DMS 273 (cell line): ENCODE measurements at regions not wholly inside any gene's neighbourhood (a gene's known extent, or its start where the extent isn't known, plus 50 kb on each side); places are given as distances from the start of the nearest gene placed in this dataset.
"Not testable (repeated sequence)": the region's sequence is repeated elsewhere in the genome, so short reads cannot be mapped to it uniquely, and the experiment has no call there.

Experiments
- DNase-seq: peaks from one replicate; lab custom pipeline; 2025; ENCODE audit not compliant: unreplicated experiment; lab: John Stamatoyannopoulos, UW

GRCh38 chr12:9313479-9313878 lies 105.3 kb upstream of the PZP start:
- DNase-seq: not testable (repeated sequence)

- not testable (repeated sequence) for DNase-seq
These were observed 104.5 kb upstream of the PZP start for GRCh38 chr12:9312406-9313392.

GRCh38 chr12:9311454-9311853 lies 103.3 kb upstream of the PZP start:
- DNase-seq: not testable (repeated sequence)

DNA sequence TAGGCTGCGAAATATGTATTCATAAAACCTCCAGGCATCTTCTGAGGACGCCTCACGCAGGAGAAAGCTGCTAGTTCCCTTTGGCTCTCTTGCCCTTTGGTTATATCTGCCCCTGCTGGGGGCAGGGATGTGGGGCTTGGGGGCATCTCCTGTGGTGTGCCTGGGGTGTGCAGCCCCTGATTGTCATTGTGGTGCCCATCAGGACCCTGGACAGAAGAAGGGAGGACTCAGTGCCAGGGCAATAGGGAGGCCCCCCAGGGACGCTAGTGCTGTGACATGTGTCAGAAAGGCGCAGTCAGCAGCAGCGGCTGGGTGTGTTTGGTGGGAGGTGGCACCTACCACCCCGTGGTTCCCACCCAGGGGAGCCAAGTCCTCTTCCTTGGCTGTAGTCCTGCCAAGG lies 102.5 kb upstream of the PZP start:
- not testable (repeated sequence) for DNase-seq

- not testable (repeated sequence) for DNase-seq
These were observed 101.6 kb upstream of the PZP start for GRCh38 chr12:9309749-9310148.

DNA sequence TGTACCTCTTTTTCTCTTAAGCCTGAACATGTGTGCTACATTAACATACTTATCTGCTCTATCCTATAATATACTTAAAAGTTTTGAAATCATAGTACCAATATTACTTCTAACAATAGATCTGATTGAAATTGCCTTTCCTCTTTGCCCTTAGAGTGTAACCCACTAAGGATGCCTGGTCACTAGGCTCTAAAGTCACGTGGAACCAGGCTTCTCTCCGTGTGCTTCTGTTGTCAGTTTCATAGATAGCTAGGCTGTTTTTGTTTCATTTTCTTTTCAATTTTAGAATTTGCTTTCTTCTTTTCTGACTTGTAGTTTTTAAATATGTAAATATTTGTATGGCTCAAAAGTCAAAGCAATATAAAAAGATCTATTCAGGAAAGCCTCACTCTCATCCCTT lies 100.5 kb upstream of the PZP start:
- DNase-seq: not testable (repeated sequence)

DNA sequence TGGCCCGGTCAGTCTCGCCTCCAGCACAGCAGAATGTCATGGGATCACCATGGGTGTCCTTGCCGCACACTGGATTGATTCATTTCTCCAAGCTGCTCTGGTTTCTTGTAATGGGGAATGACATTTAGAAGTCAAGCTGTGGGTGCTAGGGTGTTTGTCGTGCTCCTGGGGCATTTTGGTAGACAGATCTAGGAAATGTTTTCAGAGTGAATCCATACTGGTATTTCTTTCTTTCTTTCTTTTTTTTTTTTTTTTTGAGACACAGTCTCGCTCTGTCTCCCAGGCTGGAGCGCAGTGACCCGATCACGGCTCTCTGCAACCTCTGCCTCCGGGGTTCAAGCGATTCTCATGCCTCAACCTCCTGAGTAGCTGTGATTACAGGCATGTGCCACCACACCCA lies 100.0 kb upstream of the PZP start:
- not testable (repeated sequence) for DNase-seq

- DNase-seq: not testable (repeated sequence)
These were observed 99.1 kb upstream of the PZP start for GRCh38 chr12:9307255-9307654.

DNA sequence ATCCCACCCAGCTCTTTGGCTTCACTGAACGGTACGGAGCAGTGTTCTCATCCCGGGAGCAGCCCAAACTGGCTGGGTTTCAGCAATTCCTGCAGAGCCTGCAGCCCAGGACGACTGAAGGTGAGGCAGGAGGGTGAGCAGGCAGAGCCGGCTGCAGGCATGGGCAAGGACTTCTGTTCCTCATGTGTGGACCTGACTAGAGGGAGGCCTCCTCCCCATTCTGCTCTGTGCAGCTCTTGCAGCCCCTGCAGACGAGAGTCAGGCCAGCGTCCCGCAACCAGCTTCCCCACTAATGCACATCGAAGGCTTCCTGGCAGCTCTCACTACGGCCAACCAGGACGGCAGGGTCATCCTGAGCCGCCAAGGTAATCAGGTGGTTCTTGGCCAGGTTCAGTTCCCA lies 97.8 kb upstream of the PZP start:
- DNase-seq: not testable (repeated sequence)

DNA sequence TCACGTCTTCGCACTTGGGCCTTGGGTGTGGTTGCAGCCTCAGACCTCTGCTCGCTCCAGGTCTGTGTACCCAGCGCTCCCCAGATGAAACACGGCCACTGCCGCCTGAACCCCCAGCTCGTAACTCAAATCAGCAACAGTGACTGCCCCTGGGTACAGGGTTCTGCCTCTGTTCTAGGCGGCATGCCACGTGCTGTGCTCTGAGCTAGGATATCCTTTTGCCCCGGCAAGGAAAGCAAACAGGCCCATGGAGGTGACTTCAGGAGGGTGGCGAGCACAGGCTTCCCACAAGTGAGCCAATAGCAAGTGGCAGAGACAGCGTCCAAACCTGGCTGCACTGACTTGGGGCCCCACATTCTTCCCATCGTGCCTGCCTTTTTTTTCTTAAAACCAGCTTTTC lies 96.3 kb upstream of the PZP start:
- DNase-seq: not testable (repeated sequence)

GRCh38 chr12:9295872-9296271 lies 87.7 kb upstream of the PZP start:
- DNase-seq: not testable (repeated sequence)

DNA sequence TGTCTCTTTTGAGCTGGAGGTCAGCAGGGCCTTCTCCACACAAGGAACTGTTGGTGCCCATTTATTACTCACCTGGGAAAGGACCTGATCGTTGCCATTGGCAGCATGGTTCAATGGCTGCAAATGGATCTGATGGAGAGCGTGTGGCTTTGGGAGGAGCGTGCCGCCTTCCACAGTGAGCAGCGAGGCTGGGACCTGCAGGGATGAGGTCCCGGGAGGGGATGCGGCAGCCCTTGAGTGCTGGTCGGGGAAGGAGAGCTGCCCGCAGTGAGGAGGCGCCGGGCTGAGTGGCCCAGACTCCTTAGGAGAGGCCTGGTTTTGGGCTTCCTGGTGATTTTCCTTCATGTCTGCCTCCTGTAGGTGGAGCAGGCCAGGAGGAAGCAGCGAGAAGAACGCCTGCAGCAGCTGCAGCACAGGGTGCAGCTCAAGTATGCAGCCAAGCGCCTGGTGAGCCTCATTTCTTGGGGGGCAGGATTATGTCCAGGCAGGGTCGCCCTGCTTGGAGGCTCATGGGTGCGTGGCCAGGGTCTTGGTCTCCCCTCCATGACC lies 86.0 kb upstream of the PZP start:
- DNase-seq: not testable (repeated sequence)

DNA sequence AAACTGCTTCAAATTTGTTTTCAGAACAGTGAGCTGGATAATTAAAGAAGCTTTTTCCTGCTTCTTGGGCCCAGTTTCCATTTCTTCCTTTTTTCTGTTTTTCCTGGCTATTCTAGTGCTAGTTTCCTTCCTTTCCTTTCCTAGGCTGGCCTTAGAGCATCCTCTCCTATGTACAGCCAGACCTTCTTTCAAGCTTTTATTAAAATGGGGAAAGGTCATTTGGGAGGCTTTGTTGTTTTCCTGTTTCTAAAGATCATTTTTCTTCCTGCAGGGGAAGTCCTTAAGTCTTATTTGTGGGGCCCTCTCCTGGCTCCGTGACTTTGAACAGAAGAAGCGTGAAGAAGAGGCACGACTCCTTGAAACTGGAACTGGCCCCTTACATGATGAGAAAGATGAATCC lies 85.2 kb upstream of the PZP start:
- DNase-seq: not testable (repeated sequence)

DNA sequence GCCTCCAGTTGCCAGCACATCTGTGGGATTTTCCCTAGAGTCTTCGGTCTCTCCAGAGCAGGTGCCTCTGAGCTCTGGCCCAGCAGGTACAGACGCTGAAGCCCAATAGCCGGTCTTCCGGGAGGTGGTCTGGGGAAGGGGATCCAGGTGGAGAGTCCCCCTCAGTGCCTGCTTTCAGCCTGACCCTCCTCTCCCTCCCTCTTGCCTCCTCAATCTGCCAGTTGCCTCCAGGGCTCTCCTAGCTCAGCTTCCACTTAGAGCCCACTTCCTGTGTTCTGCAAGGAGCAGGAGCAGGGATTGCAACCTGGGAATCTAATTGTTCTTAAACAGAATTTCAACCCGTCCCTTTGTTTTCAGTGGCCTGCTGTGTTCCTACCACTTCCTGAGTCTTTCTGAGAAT lies 81.8 kb upstream of the PZP start:
- DNase-seq: not testable (repeated sequence)

DNA sequence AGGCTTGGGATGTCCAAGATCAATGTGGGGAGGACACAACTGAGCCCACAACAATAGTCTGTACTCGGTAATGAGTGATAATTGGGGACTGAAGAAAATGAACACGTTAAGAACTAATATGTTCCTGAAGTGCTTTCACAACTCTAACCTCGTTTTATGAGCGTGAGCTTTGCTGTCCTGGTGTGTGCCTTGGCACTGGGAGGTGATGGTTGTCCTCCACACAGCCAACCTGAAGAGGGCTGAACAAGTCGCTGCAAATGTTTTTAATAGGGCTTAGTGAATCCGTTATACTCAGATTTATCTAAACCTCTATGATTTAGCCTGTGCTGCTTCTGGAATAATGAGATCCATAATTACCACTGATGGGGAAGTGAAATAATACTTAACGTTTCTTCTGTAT lies 76.5 kb upstream of the PZP start:
- DNase-seq: not testable (repeated sequence)

DNA sequence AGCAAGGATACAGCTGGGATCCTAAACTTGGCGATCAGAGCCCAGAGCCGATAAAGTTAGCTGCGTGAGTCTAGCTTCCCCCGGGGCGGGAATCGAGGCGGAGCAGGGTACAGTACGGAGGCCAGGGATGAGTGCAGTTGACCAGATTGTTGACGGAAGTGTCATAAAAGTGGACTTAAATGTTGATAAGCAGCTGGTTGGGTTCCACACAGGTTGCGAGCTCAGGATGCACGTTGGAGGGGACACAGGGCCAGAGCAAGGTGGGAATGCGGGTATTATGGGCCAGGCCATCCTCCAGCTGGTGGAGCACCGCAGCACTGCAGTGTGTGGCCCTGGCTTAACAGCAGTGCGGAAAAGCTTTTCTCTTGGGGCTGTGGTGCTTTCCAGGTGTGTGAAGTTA lies 76.0 kb upstream of the PZP start:
- DNase-seq: peak; percentile 1

DNA sequence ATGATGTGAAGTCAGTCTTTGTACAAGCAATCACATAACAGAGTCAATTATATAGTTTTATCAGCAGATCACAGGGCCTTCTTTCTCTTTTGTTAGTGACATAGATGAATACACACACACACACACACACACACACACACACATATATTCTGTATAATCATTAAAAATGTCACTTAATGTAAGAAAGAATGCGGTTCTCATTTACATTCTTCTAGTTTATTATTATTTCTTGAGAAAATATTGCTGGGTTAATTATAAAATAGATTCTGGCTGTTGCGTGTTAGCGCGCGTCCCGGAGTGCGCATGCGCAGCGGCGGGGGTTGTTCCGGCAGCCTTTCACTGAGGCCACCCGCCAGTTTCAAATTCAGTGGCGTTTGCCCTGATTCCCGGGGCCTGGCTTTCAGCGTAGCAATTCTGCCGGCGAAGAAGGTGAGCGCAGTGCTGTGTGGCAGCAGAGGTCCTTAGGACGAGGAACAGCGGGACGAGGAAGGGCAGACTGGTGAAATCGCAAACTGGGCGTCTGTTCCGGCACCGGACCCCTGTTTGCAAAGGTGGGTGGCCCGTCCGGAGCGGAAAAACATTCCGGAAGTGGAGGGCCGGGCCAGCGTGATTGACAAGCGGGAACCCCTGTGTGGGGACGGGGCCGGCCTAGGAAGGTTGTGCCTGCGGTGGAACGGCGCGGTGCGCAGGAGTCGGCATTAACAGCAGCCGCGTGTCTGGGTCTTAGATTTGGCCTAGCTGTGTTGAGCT lies 75.3 kb upstream of the PZP start:
- peak; percentile 53 for DNase-seq

- DNase-seq: no peak
These were observed 68.8 kb upstream of the PZP start for GRCh38 chr12:9276990-9277389.

DNA sequence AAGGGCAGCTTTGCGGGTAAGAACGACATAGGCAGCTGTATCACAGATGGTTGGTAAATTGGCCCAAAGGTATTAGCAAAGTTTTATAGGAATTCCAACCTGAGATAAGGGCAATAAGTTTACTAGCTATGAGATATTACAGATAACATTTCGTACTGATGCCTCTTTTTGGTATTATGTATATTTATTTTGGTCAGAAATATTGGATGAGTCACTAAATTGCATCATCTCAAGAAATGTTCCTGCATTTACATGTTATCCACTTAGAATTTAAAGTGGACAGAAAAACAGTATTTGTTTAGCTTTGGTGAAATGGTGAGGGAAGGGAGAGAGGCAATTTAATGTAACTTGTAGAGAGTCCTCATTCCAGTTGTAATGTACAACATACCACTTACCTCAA lies 65.1 kb upstream of the PZP start:
- DNase-seq: no peak

DNA sequence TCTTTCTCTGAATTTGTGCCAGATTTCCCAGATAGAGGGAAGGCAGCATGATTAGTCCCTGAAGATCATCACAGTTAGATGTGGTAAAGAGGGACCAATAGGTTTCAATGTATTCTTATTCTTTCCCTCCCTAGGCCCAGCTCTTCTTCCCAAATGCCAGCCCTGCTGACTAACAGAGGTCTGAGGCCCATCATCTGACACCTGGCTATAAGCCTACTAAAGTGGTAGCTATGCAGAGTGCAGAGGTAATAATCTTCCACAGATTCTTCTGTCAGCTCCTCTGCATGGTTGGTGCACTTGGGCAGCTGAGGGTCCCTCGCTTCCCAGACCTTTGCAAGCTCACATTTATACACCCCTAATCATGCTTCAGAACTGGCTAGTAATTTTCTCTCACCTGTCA lies 63.7 kb upstream of the PZP start:
- DNase-seq: no peak

- DNase-seq: no peak
These were observed 56.4 kb upstream of the PZP start for GRCh38 chr12:9264546-9264945.

DNA sequence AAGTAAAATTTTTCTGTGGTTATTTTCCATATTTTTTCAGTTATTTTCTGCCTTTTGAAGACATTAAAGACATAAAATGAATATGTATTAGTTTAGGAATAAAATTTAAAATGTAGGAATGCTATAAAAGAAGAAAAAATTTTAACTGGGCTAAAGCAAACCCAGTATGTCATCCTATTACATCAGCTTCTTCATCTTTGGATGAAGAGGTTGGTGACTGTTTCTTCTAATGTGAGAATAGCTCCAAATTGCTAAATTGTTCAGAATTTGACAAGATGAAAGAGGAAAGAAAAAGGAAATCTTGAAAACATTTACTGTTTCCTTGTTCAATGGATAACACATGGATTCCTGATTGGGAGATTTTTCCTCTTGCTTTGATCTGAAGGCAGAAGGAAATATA lies 52.7 kb upstream of the PZP start:
- DNase-seq: no peak
